ENCODE measurements at regions not wholly inside any gene's neighbourhood (a gene's known extent, or its start where the extent isn't known, plus 50 kb on each side); places are given as distances from the start of the nearest gene placed in this dataset.

DNA sequence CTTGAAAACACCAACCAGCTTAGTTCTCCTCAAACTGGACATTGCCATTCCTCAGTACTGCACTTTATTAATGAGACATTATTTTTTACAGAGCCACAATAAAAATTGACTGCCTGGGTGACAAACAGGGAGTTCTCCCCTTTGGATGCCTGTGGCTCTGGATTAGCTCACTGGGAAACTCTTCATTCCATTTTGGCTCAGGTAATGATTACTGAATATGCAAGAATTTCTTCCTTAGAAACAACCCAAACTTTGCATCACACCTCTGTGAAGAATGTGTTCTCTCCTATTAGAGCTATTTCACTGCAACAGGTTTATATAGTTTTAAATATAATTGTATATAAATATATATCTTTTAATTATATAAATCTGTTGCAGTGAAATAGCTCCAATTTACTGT lies 2065.8 kb downstream of the ARAP2 start:
- TF ChIP-seq, protein P1, sequence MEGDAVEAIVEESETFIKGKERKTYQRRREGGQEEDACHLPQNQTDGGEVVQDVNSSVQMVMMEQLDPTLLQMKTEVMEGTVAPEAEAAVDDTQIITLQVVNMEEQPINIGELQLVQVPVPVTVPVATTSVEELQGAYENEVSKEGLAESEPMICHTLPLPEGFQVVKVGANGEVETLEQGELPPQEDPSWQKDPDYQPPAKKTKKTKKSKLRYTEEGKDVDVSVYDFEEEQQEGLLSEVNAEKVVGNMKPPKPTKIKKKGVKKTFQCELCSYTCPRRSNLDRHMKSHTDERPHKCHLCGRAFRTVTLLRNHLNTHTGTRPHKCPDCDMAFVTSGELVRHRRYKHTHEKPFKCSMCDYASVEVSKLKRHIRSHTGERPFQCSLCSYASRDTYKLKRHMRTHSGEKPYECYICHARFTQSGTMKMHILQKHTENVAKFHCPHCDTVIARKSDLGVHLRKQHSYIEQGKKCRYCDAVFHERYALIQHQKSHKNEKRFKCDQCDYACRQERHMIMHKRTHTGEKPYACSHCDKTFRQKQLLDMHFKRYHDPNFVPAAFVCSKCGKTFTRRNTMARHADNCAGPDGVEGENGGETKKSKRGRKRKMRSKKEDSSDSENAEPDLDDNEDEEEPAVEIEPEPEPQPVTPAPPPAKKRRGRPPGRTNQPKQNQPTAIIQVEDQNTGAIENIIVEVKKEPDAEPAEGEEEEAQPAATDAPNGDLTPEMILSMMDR (conservative IDR thresholded peaks at IDR 0.05; ENCODE audit: low read length): no peak
- no peak for TF ChIP-seq EZH2phosphoT487 (IDR thresholded peaks at IDR 0.05; ENCODE audit: borderline replicate concordance, low read depth, low read length)
